ENCODE measurements at regions not wholly inside any gene's neighbourhood (a gene's known extent, or its start where the extent isn't known, plus 50 kb on each side); places are given as distances from the start of the nearest gene placed in this dataset.

DNA sequence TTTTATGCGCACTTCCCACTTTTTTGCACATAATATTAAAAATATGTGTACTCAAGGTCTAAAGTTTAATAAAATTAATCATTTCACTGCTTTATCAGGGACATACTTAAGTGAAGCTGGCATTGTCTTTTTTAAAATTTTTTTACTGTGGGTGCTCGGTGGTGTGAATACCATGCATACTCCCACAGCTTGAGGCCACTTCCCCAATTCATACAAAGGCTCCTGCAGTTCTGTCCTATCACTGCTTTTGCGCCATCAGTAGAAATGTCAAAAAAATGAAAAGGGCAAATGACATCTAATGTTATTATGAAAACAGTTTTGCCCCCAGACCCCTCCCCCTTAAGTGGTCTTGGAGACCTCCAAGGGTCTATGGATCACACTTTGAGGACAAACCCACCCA lies 464.1 kb upstream of the ARID1B start:
- H3K4me3 ChIP-seq (ENCODE audit: low read length) = no peak overlapping the region
- TF ChIP-seq, protein P1, sequence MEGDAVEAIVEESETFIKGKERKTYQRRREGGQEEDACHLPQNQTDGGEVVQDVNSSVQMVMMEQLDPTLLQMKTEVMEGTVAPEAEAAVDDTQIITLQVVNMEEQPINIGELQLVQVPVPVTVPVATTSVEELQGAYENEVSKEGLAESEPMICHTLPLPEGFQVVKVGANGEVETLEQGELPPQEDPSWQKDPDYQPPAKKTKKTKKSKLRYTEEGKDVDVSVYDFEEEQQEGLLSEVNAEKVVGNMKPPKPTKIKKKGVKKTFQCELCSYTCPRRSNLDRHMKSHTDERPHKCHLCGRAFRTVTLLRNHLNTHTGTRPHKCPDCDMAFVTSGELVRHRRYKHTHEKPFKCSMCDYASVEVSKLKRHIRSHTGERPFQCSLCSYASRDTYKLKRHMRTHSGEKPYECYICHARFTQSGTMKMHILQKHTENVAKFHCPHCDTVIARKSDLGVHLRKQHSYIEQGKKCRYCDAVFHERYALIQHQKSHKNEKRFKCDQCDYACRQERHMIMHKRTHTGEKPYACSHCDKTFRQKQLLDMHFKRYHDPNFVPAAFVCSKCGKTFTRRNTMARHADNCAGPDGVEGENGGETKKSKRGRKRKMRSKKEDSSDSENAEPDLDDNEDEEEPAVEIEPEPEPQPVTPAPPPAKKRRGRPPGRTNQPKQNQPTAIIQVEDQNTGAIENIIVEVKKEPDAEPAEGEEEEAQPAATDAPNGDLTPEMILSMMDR (IDR thresholded peaks at IDR 0.05; ENCODE audit: insufficient read depth, low read depth, low read length, missing control alignments) = no peak
- DNase-seq (ENCODE audit: low read depth) = no peak

DNA sequence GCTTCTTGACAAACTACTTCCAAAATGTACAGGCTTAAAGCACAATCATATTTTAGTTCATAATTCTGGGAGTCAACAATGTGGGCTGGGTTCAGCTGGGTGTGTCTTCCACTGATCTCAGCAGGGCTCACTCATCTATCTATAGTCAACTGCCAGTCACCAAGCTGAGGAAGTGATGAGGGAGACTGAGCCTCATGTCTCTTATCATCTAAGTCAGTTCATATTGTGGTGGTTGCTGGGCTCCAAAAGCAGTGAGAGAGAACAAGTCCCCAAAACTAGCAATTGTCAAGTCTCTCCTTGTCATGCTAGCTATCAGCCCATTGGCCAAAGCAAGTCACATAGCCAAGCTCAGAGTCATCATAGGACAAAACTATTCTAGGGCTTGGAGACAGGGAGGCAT lies 465.9 kb upstream of the ARID1B start:
- no peak for DNase-seq (ENCODE audit: low read depth)
- no peak overlapping the region for H3K4me3 ChIP-seq (ENCODE audit: low read length)
- TF ChIP-seq, protein P1 (IDR thresholded peaks at IDR 0.05; ENCODE audit: insufficient read depth, low read depth, low read length, missing control alignments) = no peak

DNA sequence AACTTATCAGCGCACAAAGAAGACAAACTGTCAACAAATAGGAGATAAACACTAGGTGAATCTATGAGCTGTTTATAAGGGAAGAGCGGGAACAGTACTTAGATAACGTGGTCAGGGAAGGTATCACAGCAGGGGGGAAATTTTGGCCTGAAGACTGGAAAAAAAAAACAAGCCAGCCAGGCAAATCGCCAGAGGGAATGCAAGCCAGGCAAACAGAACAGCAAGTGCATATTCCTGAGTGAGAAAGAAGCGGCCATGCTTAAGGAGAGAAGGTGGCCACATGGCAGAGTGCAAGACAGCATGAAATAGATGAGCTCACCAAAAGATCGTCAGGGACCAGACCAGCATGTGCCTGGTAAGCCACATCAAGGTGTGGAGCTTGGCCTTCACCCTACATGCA lies 466.5 kb upstream of the ARID1B start:
- no peak overlapping the region for H3K4me3 ChIP-seq (ENCODE audit: low read length)
- TF ChIP-seq, protein P1 (IDR thresholded peaks at IDR 0.05; ENCODE audit: insufficient read depth, low read depth, low read length, missing control alignments) = no peak
- no peak for DNase-seq (ENCODE audit: low read depth)

DNA sequence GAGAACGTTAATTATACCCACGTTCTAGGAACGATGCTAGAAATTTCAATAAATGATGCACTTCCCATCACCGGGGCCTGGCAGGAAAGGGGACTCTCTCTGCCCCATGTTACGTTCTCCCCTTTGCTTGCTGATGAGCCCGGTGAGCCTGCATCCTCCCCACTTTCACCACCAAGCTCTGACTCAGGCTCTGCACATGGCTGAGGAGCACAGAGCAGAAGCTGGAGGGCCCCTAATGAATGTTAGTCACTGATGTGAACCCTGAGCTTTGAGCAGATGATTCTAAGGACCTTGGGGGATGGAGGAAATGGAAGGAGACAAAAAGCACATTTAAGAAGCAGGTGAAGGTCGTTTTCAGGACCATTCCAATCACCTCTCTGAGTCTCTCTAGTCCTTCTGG lies 468.2 kb upstream of the ARID1B start:
- TF ChIP-seq, protein P1 (IDR thresholded peaks at IDR 0.05; ENCODE audit: insufficient read depth, low read depth, low read length, missing control alignments) = no peak
- no peak for DNase-seq (ENCODE audit: low read depth)
- no peak overlapping the region for H3K4me3 ChIP-seq (ENCODE audit: low read length)

DNA sequence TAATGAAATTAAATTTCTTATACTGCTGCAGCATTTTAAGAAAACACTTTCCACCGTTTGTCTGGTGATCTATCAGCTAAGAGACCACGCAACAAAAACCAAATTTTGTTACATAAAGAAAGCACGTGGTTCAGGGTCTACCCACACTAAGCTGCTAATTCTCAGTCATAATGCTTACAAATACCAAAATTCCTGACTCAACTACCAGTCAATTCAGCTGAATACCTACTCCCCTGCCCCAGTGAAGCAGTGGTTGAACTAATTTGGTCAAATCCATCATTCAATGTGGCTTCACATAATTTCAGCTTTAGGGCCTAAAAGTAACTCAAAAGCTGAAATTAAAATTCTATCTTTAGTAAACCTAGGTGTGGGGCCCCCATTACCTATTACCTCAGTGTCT lies 468.6 kb upstream of the ARID1B start:
- TF ChIP-seq, protein P1 (IDR thresholded peaks at IDR 0.05; ENCODE audit: insufficient read depth, low read depth, low read length, missing control alignments) = no peak
- no peak overlapping the region for H3K4me3 ChIP-seq (ENCODE audit: low read length)
- DNase-seq (ENCODE audit: low read depth) = no peak

DNA sequence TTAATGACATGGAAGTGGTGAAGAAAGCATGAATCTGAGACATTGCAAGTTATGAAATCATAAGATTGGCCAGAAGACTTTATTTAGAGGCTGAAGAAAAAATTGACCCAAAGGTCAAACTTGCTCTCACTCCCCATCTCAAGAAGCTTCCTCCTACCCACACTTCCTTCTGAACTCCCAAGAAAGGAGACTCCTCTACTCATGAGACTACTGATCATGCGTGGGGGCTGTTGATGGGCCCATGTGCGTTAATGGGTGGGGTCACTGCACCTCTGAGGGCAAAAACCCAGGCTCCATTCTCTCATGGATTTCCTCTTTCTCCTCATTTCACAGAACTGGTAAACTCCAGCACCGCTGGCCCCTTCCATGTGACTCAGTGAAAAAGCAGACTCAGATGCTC lies 470.6 kb upstream of the ARID1B start:
- DNase-seq (ENCODE audit: low read depth) = no peak

DNA sequence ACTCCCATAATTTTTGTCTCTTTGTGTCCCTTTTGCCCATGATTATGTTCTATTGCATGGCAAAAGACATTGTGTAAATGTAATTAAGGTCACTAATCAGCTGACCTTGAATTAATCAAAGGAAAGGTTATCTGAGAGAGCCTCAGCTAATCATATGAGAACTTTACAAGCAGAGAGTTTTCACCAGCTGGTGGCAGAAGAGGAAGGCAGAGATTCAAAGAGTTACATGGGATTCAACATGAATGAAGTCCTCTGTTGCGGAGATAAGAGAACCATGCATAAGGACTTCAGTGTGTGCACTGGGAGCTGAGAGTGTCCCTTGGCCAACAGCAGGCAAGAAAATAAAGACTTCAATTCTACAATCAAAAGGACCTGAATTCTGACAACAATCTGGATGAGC lies 494.1 kb upstream of the ARID1B start:
- no peak overlapping the region for H3K4me3 ChIP-seq (ENCODE audit: low read length)
- no peak for DNase-seq (ENCODE audit: low read depth)
- TF ChIP-seq, protein P1 (IDR thresholded peaks at IDR 0.05; ENCODE audit: insufficient read depth, low read depth, low read length, missing control alignments) = no peak

More for the DNA sequence above, 470.6 kb upstream of the ARID1B start:
- TF ChIP-seq, protein P1 (IDR thresholded peaks at IDR 0.05; ENCODE audit: insufficient read depth, low read depth, low read length, missing control alignments) = no peak
- H3K4me3 ChIP-seq (ENCODE audit: low read length) = no peak overlapping the region
